Epithelial cell of proximal tubule (primary cell): ENCODE measurements at regions not wholly inside any gene's neighbourhood (a gene's known extent, or its start where the extent isn't known, plus 50 kb on each side); places are given as distances from the start of the nearest gene placed in this dataset.

Experiments used
- DNase-seq: peaks from one replicate; pipeline ENCODE4 v3.0.0-alpha.2; 2011; ENCODE audit warnings: low read depth
- H3K4me3 ChIP-seq: 2 replicates; pipeline ENCODE4 v1.5.1; 2011; ENCODE audit warnings: low read depth, mild to moderate bottlenecking, low read length
- TF ChIP-seq, protein P1 (sequence below): conservative IDR thresholded peaks from 2 replicates; pipeline ENCODE4 v1.5.1; 2012; ENCODE audit warnings: low read depth, mild to moderate bottlenecking, low read length

DNA sequence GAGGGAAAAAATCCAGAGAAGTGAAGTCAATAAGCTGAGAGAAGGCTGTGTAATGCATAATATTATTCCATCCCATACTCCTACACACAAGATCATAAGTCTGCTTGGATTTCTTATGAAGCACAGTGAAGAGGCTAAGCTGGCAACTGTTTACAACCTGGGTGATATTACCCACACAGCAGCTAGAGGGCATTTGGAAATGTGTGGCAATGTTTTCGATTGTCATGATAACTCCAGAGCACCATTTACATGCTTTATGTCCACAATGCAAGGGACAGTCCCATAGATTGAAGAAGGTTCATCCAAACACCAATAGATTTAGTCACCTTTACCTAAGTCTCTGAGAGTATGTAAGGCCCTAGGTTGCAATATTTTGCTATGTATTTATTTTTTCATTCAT lies 412.2 kb downstream of the PPP3CA start:
- H3K4me3 ChIP-seq: no peak overlapping the region
- no peak for DNase-seq
- TF ChIP-seq, protein P1, sequence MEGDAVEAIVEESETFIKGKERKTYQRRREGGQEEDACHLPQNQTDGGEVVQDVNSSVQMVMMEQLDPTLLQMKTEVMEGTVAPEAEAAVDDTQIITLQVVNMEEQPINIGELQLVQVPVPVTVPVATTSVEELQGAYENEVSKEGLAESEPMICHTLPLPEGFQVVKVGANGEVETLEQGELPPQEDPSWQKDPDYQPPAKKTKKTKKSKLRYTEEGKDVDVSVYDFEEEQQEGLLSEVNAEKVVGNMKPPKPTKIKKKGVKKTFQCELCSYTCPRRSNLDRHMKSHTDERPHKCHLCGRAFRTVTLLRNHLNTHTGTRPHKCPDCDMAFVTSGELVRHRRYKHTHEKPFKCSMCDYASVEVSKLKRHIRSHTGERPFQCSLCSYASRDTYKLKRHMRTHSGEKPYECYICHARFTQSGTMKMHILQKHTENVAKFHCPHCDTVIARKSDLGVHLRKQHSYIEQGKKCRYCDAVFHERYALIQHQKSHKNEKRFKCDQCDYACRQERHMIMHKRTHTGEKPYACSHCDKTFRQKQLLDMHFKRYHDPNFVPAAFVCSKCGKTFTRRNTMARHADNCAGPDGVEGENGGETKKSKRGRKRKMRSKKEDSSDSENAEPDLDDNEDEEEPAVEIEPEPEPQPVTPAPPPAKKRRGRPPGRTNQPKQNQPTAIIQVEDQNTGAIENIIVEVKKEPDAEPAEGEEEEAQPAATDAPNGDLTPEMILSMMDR: peak; percentile 68

DNA sequence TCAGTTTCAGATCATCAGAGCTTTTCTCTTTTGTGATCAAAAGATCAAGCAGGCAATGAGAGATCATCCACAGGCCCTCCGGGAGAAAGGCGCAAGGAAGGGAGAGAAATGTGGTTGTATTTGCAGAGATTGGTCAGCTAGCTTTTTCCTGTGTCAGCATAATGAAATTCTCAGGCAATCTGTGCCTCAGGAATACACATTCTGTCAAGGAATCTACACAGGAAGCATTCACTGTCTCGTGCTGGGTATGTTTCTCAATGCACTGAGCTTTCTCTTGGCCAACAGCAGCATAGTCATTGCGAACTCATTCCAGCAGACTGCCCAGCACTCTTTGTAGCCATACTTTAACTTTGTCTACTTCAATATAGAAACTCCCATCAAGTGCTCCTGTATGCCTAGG lies 413.7 kb downstream of the PPP3CA start:
- TF ChIP-seq, protein P1: no peak
- DNase-seq: no peak
- no peak overlapping the region for H3K4me3 ChIP-seq

DNA sequence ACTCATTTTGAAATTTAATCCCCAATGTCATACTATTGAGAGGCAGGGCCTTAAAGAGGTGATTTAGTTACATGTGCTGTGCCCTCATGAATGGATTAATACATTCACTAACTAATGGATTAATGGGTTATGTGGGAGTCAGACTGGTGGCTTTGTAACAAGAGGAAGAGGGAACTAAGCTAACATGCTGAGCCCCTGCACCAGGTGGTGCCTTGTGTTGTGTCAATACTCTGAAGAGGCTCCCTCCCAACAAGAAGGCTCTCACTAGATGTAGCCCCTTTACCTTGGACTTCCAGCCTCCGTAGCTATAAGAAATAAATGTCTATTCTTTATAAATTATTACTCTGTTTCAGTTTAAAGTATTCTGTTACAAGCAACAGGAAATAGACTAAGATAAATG lies 411.9 kb upstream of the EMCN start:
- no peak for DNase-seq
- TF ChIP-seq, protein P1: no peak

DNA sequence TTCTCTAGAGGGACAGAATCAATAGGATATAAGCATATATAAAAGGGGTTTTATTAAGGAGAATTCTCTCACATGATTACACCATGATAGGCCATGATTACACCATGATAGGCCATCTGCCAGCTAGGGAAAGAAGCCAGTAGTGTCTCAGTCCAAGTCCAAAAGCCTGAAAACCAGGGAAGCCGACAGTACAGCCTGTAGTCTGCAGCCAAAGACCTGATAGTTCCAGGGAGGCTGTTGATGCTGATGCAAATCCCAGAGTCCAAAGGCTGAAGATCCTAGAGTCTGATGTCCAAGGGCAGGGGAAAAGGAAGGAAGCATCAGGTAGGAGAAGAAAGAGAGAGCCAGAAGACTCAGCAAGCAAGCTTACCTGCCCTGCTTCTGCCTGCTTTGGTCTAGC lies 411.3 kb upstream of the EMCN start:
- TF ChIP-seq, protein P1: no peak
- DNase-seq: no peak
- no peak overlapping the region for H3K4me3 ChIP-seq

More for the DNA sequence above, 411.9 kb upstream of the EMCN start:
- H3K4me3 ChIP-seq: no peak overlapping the region

DNA sequence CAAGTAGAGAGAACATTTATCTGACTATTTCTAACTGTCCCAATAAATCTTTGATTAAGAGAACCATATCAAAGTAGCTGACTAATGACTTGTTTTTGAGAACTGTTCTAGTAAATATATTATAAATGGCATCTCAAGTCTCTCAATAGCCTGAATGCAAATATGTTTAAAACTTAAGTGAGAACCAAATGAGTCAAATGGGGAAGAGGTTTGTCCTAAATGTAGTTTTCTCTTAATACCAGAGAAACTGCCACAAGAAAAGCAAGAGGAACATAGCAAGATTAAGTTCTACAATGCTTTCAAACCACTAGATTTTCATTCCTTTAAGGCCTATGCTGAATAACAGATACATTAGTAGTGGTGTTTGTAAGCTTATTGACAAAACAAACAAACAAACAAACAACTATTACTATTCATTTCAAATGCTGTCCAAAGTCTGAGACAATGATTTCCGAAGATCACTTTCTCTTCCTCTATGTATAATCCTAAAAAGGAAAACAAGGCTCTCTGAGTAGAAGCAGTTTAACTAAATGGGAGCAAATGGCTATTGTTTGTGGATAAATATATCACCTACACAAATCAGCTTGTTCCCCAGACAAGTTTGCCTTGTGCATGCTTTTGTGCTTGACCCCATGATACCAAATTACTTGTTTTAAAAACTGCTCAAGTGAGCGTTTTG lies 408.4 kb upstream of the EMCN start:
- DNase-seq: no peak
- TF ChIP-seq, protein P1: no peak
- H3K4me3 ChIP-seq: no peak overlapping the region

DNA sequence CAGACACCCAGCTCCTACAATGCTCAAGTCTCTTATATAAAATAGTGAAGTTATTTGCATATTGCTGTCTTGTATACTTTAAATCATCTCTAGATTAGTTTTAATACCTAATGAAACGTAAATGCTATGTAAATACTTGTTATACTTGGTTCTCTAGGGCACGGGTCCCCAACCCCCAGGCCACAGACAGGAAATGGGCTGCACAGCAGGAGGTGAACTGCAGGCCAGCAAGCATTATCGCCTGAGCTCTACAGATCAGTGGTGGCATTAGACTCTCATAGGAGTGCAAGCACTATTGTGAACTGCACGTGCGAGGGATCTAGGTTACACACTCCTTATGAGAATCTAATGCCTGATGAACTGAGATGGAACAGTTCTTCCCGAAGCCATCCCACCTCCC lies 395.9 kb upstream of the EMCN start:
- TF ChIP-seq, protein P1: no peak
- no peak for DNase-seq
- H3K4me3 ChIP-seq: no peak overlapping the region

DNA sequence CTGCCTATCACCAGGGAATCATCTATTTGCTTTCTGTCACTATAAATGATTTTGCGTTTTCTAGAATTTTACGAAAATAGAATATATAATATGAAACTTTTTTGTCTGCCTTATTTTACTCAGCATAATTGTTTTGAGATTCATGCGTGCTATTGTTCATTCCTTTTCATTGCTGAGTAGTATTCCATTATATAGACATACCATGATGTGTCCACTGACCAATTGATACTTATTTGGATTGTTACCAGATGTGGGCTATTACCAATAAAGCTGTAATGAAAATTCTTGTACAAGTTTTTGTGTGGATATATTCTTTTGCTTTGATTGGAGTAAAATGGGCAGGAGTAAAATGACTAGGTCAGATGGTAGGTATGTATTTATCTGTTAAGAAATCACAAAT lies 390.7 kb upstream of the EMCN start:
- TF ChIP-seq, protein P1: no peak
- no peak overlapping the region for H3K4me3 ChIP-seq
- no peak for DNase-seq
